GM18505 (cell line): ENCODE measurements at regions not wholly inside any gene's neighbourhood (a gene's known extent, or its start where the extent isn't known, plus 50 kb on each side); places are given as distances from the start of the nearest gene placed in this dataset.
"Not testable (repeated sequence)": the region's sequence is repeated elsewhere in the genome, so short reads cannot be mapped to it uniquely, and the experiment has no call there.

Experiments used
- ATAC-seq: cut with Tn5 transposase; IDR thresholded peaks from one replicate; pipeline ENCODE4 v1.9.1; 2021; ENCODE audit not compliant: unreplicated experiment
- POLR2A ChIP-seq: IDR thresholded peaks from 4 replicates; pipeline ENCODE4 v1.6.1; 2011; ENCODE audit warnings: borderline replicate concordance; ENCODE audit not compliant: insufficient read depth, insufficient read length; ENCODE audit errors: extremely low read depth

- TF ChIP-seq POLR2A = no peak
- ATAC-seq = no peak
Measured at GRCh38 chr3:130569461-130570365, 52.7 kb downstream of the COL6A6 start.

GRCh38 chr3:130572769-130573168, 55.8 kb downstream of the COL6A6 start:
- TF ChIP-seq POLR2A = no peak
- ATAC-seq = no peak

- TF ChIP-seq POLR2A = no peak
Measured at GRCh38 chr3:130576375-130577266, 59.6 kb downstream of the COL6A6 start.

GRCh38 chr3:130582457-130583153, 65.6 kb downstream of the COL6A6 start:
- TF ChIP-seq POLR2A = no peak
- ATAC-seq = peak; percentile 79

More at GRCh38 chr3:130576375-130577266, 59.6 kb downstream of the COL6A6 start:
- ATAC-seq = no peak

GRCh38 chr3:130594749-130595148, 77.8 kb downstream of the COL6A6 start:
- not testable (repeated sequence) for ATAC-seq

GRCh38 chr3:130596484-130596883, 79.5 kb downstream of the COL6A6 start:
- no peak for ATAC-seq
- no peak for TF ChIP-seq POLR2A

- no peak for TF ChIP-seq POLR2A
- no peak for ATAC-seq
Measured at GRCh38 chr3:130601442-130601971, 84.5 kb downstream of the COL6A6 start.

DNA sequence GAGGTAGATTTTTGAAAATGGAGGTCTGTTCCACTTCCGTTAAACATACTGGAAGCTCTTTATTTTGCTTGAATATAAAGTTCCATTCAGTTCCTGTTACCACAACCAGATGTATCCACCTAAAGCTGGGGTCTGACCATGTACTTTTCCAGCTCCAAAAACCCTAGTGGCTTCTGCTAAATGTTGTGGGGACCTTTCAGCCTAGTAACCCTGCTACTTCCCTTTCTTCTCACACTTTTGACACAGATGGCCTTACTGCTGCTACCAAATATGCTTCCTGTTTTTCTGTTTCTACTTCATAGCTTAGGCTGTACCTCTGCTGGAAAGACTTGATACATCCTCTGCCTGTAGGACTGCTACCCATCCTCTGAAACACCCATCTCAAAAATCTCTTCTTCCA, 87.8 kb downstream of the COL6A6 start:
- TF ChIP-seq POLR2A = no peak
- ATAC-seq = no peak

DNA sequence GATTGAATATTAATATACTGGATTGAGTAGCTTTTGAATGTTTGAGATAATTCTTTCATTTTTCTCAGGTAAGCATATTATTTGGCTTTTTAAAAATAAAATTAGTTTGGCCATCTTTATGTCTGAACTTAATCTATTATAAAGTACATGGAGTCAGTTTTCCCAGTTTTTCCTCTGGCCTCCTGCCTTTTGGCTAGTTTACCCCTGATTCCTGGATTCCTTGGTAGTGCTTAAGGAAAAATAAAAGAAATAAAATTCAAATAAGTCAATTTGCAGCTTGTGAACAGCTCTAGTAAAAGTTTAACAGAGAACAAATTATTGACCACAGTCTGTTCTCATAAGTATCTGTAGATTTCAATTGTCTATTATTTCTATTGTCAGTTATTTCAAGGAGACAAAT, 89.4 kb downstream of the COL6A6 start:
- TF ChIP-seq POLR2A = no peak
- no peak for ATAC-seq

DNA sequence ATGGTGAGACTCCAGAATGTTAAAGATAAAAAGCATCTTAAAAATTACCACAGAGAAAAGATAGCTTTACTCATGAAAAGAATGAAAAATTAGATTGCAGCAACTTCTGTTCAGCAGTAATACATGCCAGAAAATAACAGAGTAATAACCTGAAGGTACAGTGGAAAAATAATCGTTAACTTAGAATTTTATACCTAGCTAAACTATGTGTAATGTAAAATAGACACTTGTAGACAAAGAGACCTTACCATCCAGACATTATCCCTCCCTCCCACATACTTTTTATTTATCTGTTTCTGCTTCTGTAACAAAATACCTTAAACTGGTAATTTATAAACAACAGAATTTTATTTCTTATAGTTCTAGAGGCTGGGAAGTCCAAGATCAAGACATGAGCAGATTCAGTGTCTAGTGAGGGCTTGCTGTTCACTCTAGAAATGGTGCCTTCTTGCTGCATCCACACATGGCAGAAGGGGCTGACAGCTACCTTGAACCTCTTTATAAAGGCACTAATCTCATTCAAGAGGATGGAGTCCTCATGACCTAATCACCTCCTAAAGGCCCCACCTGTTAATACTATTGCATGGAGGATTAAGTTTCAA, 90.7 kb downstream of the COL6A6 start:
- no peak for ATAC-seq
- TF ChIP-seq POLR2A = no peak

GRCh38 chr3:130609166-130609979, 92.4 kb downstream of the COL6A6 start:
- TF ChIP-seq POLR2A = no peak
- ATAC-seq = no peak

DNA sequence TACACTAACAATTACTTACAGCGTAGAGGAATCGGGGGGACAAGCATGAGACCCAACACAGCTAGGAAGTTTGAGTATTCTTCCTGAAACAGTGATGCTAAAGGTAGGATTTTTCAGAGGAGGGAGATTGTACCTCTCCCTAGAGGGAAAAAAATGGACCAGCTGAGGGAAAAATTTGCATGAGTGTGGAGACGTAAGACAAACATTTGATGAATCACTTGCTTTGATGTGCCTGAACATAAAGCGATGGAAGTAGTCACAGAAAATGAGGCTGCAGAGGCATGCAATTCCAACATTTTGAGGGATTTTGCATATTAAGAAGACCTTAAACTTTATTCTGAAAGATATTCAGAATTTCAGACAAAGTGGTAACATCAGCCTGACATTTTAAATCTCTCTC, 102.2 kb downstream of the COL6A6 start:
- TF ChIP-seq POLR2A = no peak
- no peak for ATAC-seq
